Progenitor cell of endocrine pancreas (in vitro differentiated cells): ENCODE measurements at regions not wholly inside any gene's neighbourhood (a gene's known extent, or its start where the extent isn't known, plus 50 kb on each side); places are given as distances from the start of the nearest gene placed in this dataset.

Experiments used
- DNase-seq: peaks from one replicate; pipeline ENCODE4 v3.0.0; 2021; ENCODE audit warnings: low spot score; ENCODE audit not compliant: unreplicated experiment
- H3K27ac Mint-ChIP-seq: 2 replicates; pipeline ENCODE4 v1.8.0; 2021; ENCODE audit warnings: mild to moderate bottlenecking, moderate library complexity, mixed read lengths
- H3K27me3 Mint-ChIP-seq: 2 replicates; pipeline ENCODE4 v1.8.0; 2021; ENCODE audit warnings: mixed read lengths
- H3K36me3 Mint-ChIP-seq: 2 replicates; pipeline ENCODE4 v1.8.0; 2022; ENCODE audit warnings: mixed read lengths; ENCODE audit not compliant: insufficient read depth
- H3K4me1 Mint-ChIP-seq: 2 replicates; pipeline ENCODE4 v1.8.0; 2021; ENCODE audit warnings: low read depth, mixed read lengths
- H3K4me3 Mint-ChIP-seq: 2 replicates; pipeline ENCODE4 v1.8.0; 2021; ENCODE audit warnings: low read depth, mild to moderate bottlenecking, moderate library complexity, mixed read lengths
- H3K9me3 Mint-ChIP-seq: 2 replicates; pipeline ENCODE4 v1.8.0; 2021; ENCODE audit warnings: low read depth, mixed read lengths
- CTCF ChIP-seq: fragments of 200-600 bp; sonication (generic); IDR thresholded peaks from one replicate; pipeline ENCODE4 v1.5.0; 2021; ENCODE audit warnings: antibody characterized with exemption, mild to moderate bottlenecking; ENCODE audit not compliant: unreplicated experiment

- no peaks in the 10 kb centered on the region for H3K36me3 Mint-ChIP-seq
- DNase-seq: no peak
- H3K4me3 Mint-ChIP-seq: no peak overlapping the region
- peaks cover 4% of the 10 kb centered on the region for H3K9me3 Mint-ChIP-seq
- H3K27me3 Mint-ChIP-seq: no peaks in the 10 kb centered on the region
- peaks cover 36% of the 10 kb centered on the region for H3K4me1 Mint-ChIP-seq
- H3K27ac Mint-ChIP-seq: no peak overlapping the region
- TF ChIP-seq CTCF: no peak
These were observed 484.0 kb upstream of the CITED2 start for GRCh38 chr6:139858429-139858828.

DNA sequence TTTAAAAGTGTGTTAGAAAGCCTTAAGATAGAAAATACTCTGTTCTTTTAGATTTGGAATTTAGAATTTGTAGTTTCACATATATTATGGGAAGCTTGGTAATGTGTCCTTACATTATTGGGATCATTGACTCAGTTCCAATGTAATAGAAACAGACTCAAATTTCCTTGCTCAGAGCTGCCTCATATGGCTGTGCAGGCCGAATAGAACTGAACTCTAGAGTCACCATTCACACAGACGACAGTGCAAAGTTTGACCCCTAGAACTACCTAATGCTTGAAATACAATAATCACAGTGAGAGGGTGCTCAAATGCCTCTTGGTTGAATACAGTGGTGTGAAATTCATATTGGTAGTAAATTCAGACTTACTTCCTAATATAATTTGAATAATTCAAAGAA lies 482.7 kb upstream of the CITED2 start:
- Mint-ChIP-seq H3K4me1 (peaks cover 40% of the 10 kb centered on the region), H3K9me3 (peaks cover 4% of the 10 kb centered on the region), H3K27ac (no peak overlapping the region), H3K4me3 (no peak overlapping the region), H3K36me3 (no peaks in the 10 kb centered on the region), H3K27me3 (no peaks in the 10 kb centered on the region)
- DNase-seq: no peak
- TF ChIP-seq CTCF: no peak

- Mint-ChIP-seq H3K36me3 (no peaks in the 10 kb centered on the region), H3K4me1 (peaks cover 40% of the 10 kb centered on the region)
These were observed 482.1 kb upstream of the CITED2 start for GRCh38 chr6:139856562-139856961.

GRCh38 chr6:139855671-139856311 lies 481.3 kb upstream of the CITED2 start:
- Mint-ChIP-seq H3K4me3 (no peak overlapping the region), H3K4me1 (peaks cover 40% of the 10 kb centered on the region), H3K27ac (peak overlapping the region; percentile 21), H3K27me3 (no peaks in the 10 kb centered on the region), H3K9me3 (peaks cover 4% of the 10 kb centered on the region), H3K36me3 (no peaks in the 10 kb centered on the region)
- no peak for TF ChIP-seq CTCF
- no peak for DNase-seq

More at GRCh38 chr6:139856562-139856961, 482.1 kb upstream of the CITED2 start:
- DNase-seq: no peak
- no peaks in the 10 kb centered on the region for H3K27me3 Mint-ChIP-seq
- H3K9me3 Mint-ChIP-seq: peaks cover 4% of the 10 kb centered on the region
- H3K27ac Mint-ChIP-seq: no peak overlapping the region
- no peak overlapping the region for H3K4me3 Mint-ChIP-seq
- TF ChIP-seq CTCF: no peak

- peaks cover 8% of the 10 kb centered on the region for H3K9me3 Mint-ChIP-seq
- no peak for TF ChIP-seq CTCF
- peaks cover 38% of the 10 kb centered on the region for H3K4me1 Mint-ChIP-seq
- no peak overlapping the region for H3K27ac Mint-ChIP-seq
- no peaks in the 10 kb centered on the region for H3K36me3 Mint-ChIP-seq
- no peak overlapping the region for H3K4me3 Mint-ChIP-seq
- no peaks in the 10 kb centered on the region for H3K27me3 Mint-ChIP-seq
- no peak for DNase-seq
These were observed 479.0 kb upstream of the CITED2 start for GRCh38 chr6:139853302-139853992.
